Prostate gland (tissue), 2 donors: ENCODE measurements at regions not wholly inside any gene's neighbourhood (a gene's known extent, or its start where the extent isn't known, plus 50 kb on each side); places are given as distances from the start of the nearest gene placed in this dataset.
"Not testable (repeated sequence)": the region's sequence is repeated elsewhere in the genome, so short reads cannot be mapped to it uniquely, and the experiment has no call there.

Experiments
- POLR2A ChIP-seq: fragments of 450-650 bp; IDR thresholded peaks from one replicate; pipeline ENCODE4 v1.6.1; 2016; ENCODE audit warnings: antibody characterized with exemption, mild to moderate bottlenecking
- POLR2AphosphoS5 ChIP-seq: sonication (generic); formaldehyde crosslinking; IDR thresholded peaks from one replicate; pipeline ENCODE4 v1.6.1; 2017; ENCODE audit warnings: antibody characterized with exemption
- TF ChIP-seq, protein P1 (sequence below), 4 experiments: fragments of 200-600 bp in 2 of 4; fragments of 450-650 bp in 2 of 4; sonication (generic) in 2 of 4; IDR thresholded peaks; 1 replicate in 3 of 4; 2 replicates in 1 of 4; pipeline ENCODE4 v1.5.1; 2016 to 2019; ENCODE audit warnings: antibody characterized with exemption in 4 of 4, mild to moderate bottlenecking in 2 of 4, moderate library complexity in 2 of 4

DNA sequence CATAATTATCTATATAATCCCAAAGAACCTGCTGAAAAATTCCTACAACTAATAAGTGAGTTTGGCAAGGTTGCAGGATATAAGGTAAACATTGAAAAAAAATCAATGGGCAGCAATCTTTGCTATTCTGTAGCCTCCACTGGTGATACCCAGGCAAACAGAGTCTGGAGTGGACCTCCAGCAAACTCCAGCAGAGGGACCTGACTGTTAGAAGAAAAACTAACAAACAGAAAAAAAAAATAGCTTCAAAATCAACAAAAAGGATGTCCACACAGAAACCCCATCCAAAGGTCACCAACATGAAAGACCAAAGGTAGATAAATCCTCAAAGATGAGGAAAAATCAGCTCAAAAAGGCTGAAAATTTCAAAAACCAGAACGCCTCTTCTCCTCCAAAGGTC, 128.9 kb upstream of the PJA2 start:
- TF ChIP-seq, protein P1, sequence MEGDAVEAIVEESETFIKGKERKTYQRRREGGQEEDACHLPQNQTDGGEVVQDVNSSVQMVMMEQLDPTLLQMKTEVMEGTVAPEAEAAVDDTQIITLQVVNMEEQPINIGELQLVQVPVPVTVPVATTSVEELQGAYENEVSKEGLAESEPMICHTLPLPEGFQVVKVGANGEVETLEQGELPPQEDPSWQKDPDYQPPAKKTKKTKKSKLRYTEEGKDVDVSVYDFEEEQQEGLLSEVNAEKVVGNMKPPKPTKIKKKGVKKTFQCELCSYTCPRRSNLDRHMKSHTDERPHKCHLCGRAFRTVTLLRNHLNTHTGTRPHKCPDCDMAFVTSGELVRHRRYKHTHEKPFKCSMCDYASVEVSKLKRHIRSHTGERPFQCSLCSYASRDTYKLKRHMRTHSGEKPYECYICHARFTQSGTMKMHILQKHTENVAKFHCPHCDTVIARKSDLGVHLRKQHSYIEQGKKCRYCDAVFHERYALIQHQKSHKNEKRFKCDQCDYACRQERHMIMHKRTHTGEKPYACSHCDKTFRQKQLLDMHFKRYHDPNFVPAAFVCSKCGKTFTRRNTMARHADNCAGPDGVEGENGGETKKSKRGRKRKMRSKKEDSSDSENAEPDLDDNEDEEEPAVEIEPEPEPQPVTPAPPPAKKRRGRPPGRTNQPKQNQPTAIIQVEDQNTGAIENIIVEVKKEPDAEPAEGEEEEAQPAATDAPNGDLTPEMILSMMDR (IDR thresholded peaks at IDR 0.05), result not testable (repeated sequence)
- TF ChIP-seq POLR2A, POLR2AphosphoS5: not testable (repeated sequence)
